ENCODE measurements at regions not wholly inside any gene's neighbourhood (a gene's known extent, or its start where the extent isn't known, plus 50 kb on each side); places are given as distances from the start of the nearest gene placed in this dataset.
"Not testable (repeated sequence)": the region's sequence is repeated elsewhere in the genome, so short reads cannot be mapped to it uniquely, and the experiment has no call there.

DNA sequence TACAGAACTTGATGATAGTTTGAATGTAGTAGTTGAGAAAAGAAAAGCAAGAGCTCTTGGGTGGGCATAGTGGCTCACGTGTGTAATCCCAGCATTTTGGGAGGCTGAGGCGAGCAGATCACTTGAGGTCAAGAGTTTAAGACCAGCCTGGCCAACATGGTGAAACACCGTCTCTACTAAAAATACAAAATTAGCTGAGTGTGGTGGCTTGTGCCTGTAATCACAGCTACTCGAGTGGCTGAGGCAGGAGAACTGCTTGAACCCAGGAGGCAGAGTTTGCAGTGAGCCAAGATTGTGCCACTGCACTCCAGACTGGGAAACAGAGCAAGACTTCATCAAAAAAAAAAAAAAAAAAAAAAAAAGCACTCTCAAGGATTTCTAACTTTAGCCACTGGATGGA is 900.2 kb upstream of the WWC1 start:
- H3K4me1 ChIP-seq (ENCODE audit: control insufficient read depth, insufficient read depth, low read length); H3K27me3 ChIP-seq (ENCODE audit: control insufficient read depth, insufficient read depth, low read length); H3K9me3 ChIP-seq (ENCODE audit: control insufficient read depth, insufficient read depth, low read depth, low read length); H3K9ac ChIP-seq (ENCODE audit: low read length); H3K4me3 ChIP-seq (ENCODE audit: low read depth, low read length); H3K27ac ChIP-seq (ENCODE audit: low read depth, low read length); H3K36me3 ChIP-seq (ENCODE audit: control insufficient read depth, insufficient read depth, low read length): not testable (repeated sequence)

DNA sequence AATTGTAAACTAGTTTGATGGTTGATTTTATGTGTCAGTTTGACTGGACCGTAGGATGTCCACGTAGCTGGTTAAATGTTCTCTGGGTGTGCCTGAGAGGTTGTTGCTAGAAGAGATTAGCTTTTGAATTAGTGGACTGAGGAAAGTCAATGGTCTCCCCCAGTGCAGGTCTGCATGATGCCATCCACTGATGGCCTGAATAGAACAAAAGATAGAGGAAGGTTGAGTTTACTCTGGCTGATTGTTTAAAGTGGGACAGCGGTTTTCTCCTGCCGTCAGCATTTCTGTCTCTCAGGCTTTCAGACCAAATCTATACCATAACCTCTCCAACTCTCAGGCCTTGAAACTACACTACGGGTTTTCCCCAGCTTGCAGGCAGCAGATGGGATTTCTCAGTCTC is 899.2 kb upstream of the WWC1 start:
- H3K9me3 ChIP-seq (ENCODE audit: control insufficient read depth, insufficient read depth, low read depth, low read length): no peaks in the 10 kb centered on the region
- H3K27ac ChIP-seq (ENCODE audit: low read depth, low read length): no peak overlapping the region
- no peaks in the 10 kb centered on the region for H3K27me3 ChIP-seq (ENCODE audit: control insufficient read depth, insufficient read depth, low read length)
- no peak overlapping the region for H3K9ac ChIP-seq (ENCODE audit: low read length)
- H3K36me3 ChIP-seq (ENCODE audit: control insufficient read depth, insufficient read depth, low read length): no peaks in the 10 kb centered on the region
- H3K4me1 ChIP-seq (ENCODE audit: control insufficient read depth, insufficient read depth, low read length): peaks cover 4% of the 10 kb centered on the region
- H3K4me3 ChIP-seq (ENCODE audit: low read depth, low read length): no peak overlapping the region

DNA sequence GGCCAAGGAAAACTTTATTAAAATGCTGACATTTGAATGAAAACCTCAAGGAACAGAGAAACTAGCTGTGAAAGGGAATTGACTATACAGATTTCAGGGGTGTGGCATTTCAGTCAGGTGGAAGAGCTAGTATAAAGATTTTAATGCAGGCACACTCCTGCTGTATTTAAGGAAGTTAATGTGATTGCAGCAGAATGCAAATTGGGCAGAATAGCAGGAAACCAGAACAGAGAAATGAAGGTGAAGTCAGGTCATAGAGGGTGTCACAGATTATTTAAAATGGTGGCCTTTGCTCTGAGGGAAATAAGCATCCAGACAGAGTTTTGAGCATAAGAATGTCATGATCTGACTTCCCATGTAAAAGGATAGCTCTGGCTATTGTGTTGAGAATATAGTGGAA is 898.1 kb upstream of the WWC1 start:
- H3K9me3 ChIP-seq (ENCODE audit: control insufficient read depth, insufficient read depth, low read depth, low read length): no peaks in the 10 kb centered on the region
- H3K4me1 ChIP-seq (ENCODE audit: control insufficient read depth, insufficient read depth, low read length): peaks cover 4% of the 10 kb centered on the region
- no peak overlapping the region for H3K4me3 ChIP-seq (ENCODE audit: low read depth, low read length)
- no peak overlapping the region for H3K9ac ChIP-seq (ENCODE audit: low read length)
- H3K36me3 ChIP-seq (ENCODE audit: control insufficient read depth, insufficient read depth, low read length): no peaks in the 10 kb centered on the region
- no peak overlapping the region for H3K27ac ChIP-seq (ENCODE audit: low read depth, low read length)
- no peaks in the 10 kb centered on the region for H3K27me3 ChIP-seq (ENCODE audit: control insufficient read depth, insufficient read depth, low read length)

DNA sequence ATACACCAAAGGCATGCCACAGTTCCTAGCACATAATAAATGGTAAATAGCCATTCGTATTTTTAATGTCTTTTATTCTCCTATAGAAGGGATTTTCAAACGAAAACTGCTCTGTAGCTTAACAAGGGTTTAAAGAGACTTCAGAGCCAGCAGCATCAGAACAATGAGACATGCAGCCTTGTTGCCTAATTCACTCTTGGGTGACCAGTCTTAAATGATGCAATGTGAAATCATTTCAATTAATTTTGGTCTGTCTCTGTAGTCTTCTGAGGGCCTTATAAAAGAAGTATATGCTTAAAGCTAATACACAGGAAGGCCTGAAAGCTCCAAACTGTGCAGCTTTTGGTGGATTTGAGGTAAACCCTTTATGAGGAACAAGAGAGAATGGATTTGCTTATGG is 888.8 kb upstream of the WWC1 start:
- H3K27me3 ChIP-seq (ENCODE audit: control insufficient read depth, insufficient read depth, low read length): no peaks in the 10 kb centered on the region
- H3K27ac ChIP-seq (ENCODE audit: low read depth, low read length): no peak overlapping the region
- H3K4me1 ChIP-seq (ENCODE audit: control insufficient read depth, insufficient read depth, low read length): no peaks in the 10 kb centered on the region; the same call in 1 of the 2 replicates
- no peak overlapping the region for H3K4me3 ChIP-seq (ENCODE audit: low read depth, low read length)
- no peaks in the 10 kb centered on the region for H3K36me3 ChIP-seq (ENCODE audit: control insufficient read depth, insufficient read depth, low read length)
- no peak overlapping the region for H3K9ac ChIP-seq (ENCODE audit: low read length)
- no peaks in the 10 kb centered on the region for H3K9me3 ChIP-seq (ENCODE audit: control insufficient read depth, insufficient read depth, low read depth, low read length)

DNA sequence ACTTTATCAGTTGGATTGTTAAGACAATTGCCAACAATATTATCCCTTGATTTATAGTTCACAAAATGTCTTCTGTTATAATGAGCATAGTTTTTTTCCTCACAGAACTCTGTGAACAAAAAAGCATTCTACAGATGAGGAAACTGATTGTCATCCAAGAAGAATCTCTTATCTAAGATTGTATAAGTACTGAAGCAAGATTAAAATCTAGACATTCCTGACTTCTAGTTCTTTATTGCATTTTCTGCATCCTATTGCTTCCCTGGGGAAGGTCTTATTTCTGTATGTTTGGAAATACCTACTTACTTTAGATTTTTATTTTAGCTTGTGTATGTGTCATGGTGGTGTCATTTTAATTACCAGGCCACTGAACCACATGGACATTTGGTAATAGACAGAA is 884.9 kb upstream of the WWC1 start:
- H3K27me3 ChIP-seq (ENCODE audit: control insufficient read depth, insufficient read depth, low read length): no peaks in the 10 kb centered on the region
- H3K4me3 ChIP-seq (ENCODE audit: low read depth, low read length): no peak overlapping the region
- no peaks in the 10 kb centered on the region for H3K36me3 ChIP-seq (ENCODE audit: control insufficient read depth, insufficient read depth, low read length)
- H3K9me3 ChIP-seq (ENCODE audit: control insufficient read depth, insufficient read depth, low read depth, low read length): no peaks in the 10 kb centered on the region
- H3K27ac ChIP-seq (ENCODE audit: low read depth, low read length): no peak overlapping the region
- no peak overlapping the region for H3K9ac ChIP-seq (ENCODE audit: low read length)
- H3K4me1 ChIP-seq (ENCODE audit: control insufficient read depth, insufficient read depth, low read length): no peaks in the 10 kb centered on the region; the same call in 1 of the 2 replicates

DNA sequence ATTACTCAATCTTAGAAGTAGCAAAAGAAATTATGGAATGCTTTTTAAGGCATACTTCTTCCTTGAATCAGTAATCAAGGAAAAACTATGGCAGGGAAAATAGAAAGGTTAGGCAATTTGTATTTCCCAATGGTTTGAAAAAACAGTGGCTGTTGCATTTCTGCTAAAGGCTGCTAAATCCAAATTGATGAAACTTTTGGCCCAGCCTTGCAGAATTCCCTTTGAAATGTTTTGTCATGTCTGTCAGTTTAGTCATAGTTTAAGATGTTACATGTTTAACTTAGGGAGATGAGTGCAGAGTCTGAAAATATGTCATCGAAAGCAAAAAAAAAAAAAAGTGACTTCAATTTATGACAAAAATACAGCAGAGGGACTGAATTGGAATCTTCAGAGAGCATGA is 878.9 kb upstream of the WWC1 start:
- no peak overlapping the region for H3K4me3 ChIP-seq (ENCODE audit: low read depth, low read length)

DNA sequence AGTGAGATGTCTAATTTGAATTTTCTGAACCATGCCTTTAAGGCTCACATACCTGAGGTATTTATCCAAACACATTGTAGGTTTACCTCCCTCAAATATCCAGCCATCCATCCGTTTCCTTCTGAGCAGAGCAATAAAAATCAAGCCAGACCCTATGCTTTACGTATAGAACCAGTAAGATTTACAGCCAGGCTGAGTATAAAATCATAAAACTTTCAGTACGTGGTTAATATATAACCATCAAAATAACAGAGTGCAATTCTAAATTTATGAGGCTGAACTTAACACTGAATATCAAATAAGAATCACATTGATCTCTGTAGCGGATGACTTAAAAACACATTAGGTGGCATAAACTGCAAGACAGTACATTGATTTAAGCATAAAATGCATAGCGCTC is 877.9 kb upstream of the WWC1 start:
- Histone ChIP-seq H3K27me3 (ENCODE audit: control insufficient read depth, insufficient read depth, low read length) (no peaks in the 10 kb centered on the region), H3K9me3 (ENCODE audit: control insufficient read depth, insufficient read depth, low read depth, low read length) (no peaks in the 10 kb centered on the region), H3K36me3 (ENCODE audit: control insufficient read depth, insufficient read depth, low read length) (no peaks in the 10 kb centered on the region), H3K4me3 (ENCODE audit: low read depth, low read length) (no peak overlapping the region), H3K4me1 (ENCODE audit: control insufficient read depth, insufficient read depth, low read length) (peaks cover 14% of the 10 kb centered on the region; the same call in 1 of the 2 replicates), H3K9ac (ENCODE audit: low read length) (no peak overlapping the region), H3K27ac (ENCODE audit: low read depth, low read length) (no peak overlapping the region)

More for the DNA sequence above, 878.9 kb upstream of the WWC1 start:
- Histone ChIP-seq H3K27ac (ENCODE audit: low read depth, low read length) (no peak overlapping the region), H3K4me1 (ENCODE audit: control insufficient read depth, insufficient read depth, low read length) (peaks cover 14% of the 10 kb centered on the region; the same call in 1 of the 2 replicates), H3K36me3 (ENCODE audit: control insufficient read depth, insufficient read depth, low read length) (no peaks in the 10 kb centered on the region), H3K9me3 (ENCODE audit: control insufficient read depth, insufficient read depth, low read depth, low read length) (no peaks in the 10 kb centered on the region), H3K9ac (ENCODE audit: low read length) (no peak overlapping the region), H3K27me3 (ENCODE audit: control insufficient read depth, insufficient read depth, low read length) (no peaks in the 10 kb centered on the region)

DNA sequence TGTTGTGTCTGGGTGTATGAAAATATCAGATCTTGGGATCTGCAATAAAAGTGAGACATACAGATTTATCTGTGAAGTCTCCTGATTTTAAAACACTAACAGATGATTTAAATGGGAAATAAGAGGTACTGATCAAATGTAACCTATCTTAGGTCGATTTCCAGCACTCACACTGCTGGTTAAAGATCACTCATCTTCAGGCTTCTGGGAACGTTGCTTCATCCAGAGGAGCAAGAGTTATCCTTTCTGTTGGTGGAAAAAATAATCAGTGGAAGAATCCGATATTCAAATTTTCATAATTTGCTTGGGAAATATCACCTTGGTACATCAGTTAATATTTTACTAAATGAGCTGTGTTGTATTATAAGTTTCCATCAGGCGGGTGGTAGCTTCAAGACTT is 876.8 kb upstream of the WWC1 start:
- no peak overlapping the region for H3K27ac ChIP-seq (ENCODE audit: low read depth, low read length)
- peaks cover 14% of the 10 kb centered on the region; the same call in 1 of the 2 replicates for H3K4me1 ChIP-seq (ENCODE audit: control insufficient read depth, insufficient read depth, low read length)
- H3K9me3 ChIP-seq (ENCODE audit: control insufficient read depth, insufficient read depth, low read depth, low read length): no peaks in the 10 kb centered on the region
- no peak overlapping the region for H3K4me3 ChIP-seq (ENCODE audit: low read depth, low read length)
- no peak overlapping the region for H3K9ac ChIP-seq (ENCODE audit: low read length)
- no peaks in the 10 kb centered on the region for H3K36me3 ChIP-seq (ENCODE audit: control insufficient read depth, insufficient read depth, low read length)
- no peaks in the 10 kb centered on the region for H3K27me3 ChIP-seq (ENCODE audit: control insufficient read depth, insufficient read depth, low read length)

DNA sequence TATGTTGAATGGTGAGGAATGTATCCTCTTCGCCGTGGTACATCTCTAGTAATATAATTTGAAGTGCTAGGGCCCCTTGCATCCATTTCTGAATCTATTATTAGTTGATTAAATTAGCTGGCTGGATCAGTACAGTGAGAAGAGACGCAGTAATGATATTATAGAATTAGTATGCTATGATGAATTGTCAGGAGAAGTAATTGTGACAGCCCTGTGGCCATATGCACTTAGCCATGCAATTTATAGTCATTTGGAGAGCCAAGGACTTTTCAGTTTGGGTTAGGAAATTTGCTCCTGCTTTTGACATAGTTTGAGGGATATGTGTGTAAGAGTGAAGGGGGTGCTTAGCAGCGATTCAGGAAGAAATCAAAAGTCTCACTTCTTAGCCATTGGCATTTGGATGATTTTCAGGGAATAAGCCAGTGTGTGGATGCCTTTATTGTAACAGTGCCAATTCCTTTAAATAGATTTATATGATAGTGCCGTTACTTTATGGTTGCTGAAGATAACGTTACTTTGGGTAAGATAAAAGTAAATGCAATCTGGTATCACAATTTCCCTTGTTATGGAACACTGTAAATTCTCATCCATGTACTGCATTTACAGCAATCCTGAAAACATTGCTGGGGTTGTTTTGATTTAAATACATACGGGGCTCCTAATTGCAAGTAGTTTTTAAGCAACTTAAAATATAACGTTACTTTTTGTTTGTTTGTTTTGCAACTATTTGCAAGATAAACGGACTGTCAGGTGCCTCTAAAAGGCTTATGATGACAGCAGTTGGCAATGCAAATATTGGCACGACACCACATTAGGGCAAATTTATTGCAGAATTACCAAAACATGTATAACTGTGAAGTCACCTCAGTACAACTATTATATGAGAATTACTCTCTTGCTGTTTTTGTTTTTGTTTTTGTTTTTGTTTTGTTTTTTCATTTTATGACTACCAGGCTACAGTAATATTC is 875.4 kb upstream of the WWC1 start:
- no peak overlapping the region for H3K4me3 ChIP-seq (ENCODE audit: low read depth, low read length)
- no peaks in the 10 kb centered on the region for H3K9me3 ChIP-seq (ENCODE audit: control insufficient read depth, insufficient read depth, low read depth, low read length)
- no peak overlapping the region for H3K27ac ChIP-seq (ENCODE audit: low read depth, low read length)
- no peaks in the 10 kb centered on the region for H3K27me3 ChIP-seq (ENCODE audit: control insufficient read depth, insufficient read depth, low read length)
- H3K4me1 ChIP-seq (ENCODE audit: control insufficient read depth, insufficient read depth, low read length): peaks cover 14% of the 10 kb centered on the region; the same call in 1 of the 2 replicates
- H3K9ac ChIP-seq (ENCODE audit: low read length): no peak overlapping the region
- no peaks in the 10 kb centered on the region for H3K36me3 ChIP-seq (ENCODE audit: control insufficient read depth, insufficient read depth, low read length)

DNA sequence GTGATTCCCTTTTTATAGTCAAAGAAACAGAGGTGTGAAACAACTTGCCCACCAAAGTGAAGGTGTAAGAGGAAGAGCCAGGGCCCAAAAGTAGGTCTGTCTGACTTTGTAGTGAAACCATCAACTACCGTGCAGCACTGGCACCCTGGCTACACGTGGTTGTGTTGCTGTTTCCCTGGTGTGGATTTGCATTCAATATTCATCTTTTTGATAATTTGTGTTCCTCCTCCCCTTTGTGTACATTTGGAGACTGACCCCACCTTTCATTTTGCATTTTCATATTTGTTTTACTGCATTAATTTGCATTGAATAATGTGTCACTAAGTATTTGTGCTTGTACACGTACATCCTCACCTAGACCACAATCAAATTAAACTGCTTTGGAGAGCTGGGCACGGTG is 873.8 kb upstream of the WWC1 start:
- Histone ChIP-seq H3K4me3 (ENCODE audit: low read depth, low read length) (no peak overlapping the region), H3K9me3 (ENCODE audit: control insufficient read depth, insufficient read depth, low read depth, low read length) (no peaks in the 10 kb centered on the region), H3K27ac (ENCODE audit: low read depth, low read length) (no peak overlapping the region), H3K36me3 (ENCODE audit: control insufficient read depth, insufficient read depth, low read length) (no peaks in the 10 kb centered on the region), H3K4me1 (ENCODE audit: control insufficient read depth, insufficient read depth, low read length) (peaks cover 14% of the 10 kb centered on the region; the same call in 1 of the 2 replicates), H3K27me3 (ENCODE audit: control insufficient read depth, insufficient read depth, low read length) (no peaks in the 10 kb centered on the region), H3K9ac (ENCODE audit: low read length) (no peak overlapping the region)

DNA sequence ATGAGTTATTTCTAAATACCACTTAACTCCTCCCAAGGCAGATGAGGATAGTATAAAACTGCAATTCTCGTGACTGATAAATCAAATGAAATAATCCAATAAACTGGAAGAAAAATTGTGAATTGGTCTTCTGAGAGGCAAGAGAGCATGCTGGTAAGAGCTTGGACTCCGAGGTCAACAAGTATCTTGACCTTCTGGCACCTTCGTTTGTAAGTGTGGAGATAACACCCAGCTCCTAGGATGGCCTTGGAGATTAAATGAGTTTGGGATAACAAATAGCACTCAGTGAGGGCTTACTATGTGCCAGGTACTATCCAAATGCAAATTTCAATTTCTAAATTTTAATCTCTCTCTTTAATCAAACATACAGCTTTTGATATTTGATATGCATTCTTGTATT is 866.3 kb upstream of the WWC1 start:
- H3K9ac ChIP-seq (ENCODE audit: low read length): no peak overlapping the region
- H3K4me1 ChIP-seq (ENCODE audit: control insufficient read depth, insufficient read depth, low read length): no peaks in the 10 kb centered on the region
- no peak overlapping the region for H3K27ac ChIP-seq (ENCODE audit: low read depth, low read length)
- peaks cover 2% of the 10 kb centered on the region; the same call in 1 of the 2 replicates for H3K27me3 ChIP-seq (ENCODE audit: control insufficient read depth, insufficient read depth, low read length)
- H3K4me3 ChIP-seq (ENCODE audit: low read depth, low read length): no peak overlapping the region
- no peaks in the 10 kb centered on the region for H3K9me3 ChIP-seq (ENCODE audit: control insufficient read depth, insufficient read depth, low read depth, low read length)
- no peaks in the 10 kb centered on the region for H3K36me3 ChIP-seq (ENCODE audit: control insufficient read depth, insufficient read depth, low read length)
